Smooth muscle cell (in vitro differentiated cells): ENCODE measurements at regions not wholly inside any gene's neighbourhood (a gene's known extent, or its start where the extent isn't known, plus 50 kb on each side); places are given as distances from the start of the nearest gene placed in this dataset.

Source experiments
- DNase-seq: peaks from one replicate; lab custom pipeline; 2025; ENCODE audit not compliant: unreplicated experiment; lab: John Stamatoyannopoulos, UW
- H2AFZ ChIP-seq: fragments of 200-600 bp; sonication (generic); 2 replicates; pipeline ENCODE4 v1.6.0; 2016; ENCODE audit warnings: antibody characterized with exemption, low read depth, mild to moderate bottlenecking
- H3F3A ChIP-seq: fragments of 200-600 bp; sonication (generic); 2 replicates; pipeline ENCODE4 v1.6.0; 2017; ENCODE audit warnings: antibody characterized with exemption, low read depth
- H3K27ac ChIP-seq: fragments of 200-600 bp; sonication (generic); 2 replicates; pipeline ENCODE4 v1.5.1; 2016; ENCODE audit warnings: low read depth, mild to moderate bottlenecking
- H3K27me3 ChIP-seq: fragments of 200-600 bp; sonication (generic); 2 replicates; pipeline ENCODE4 v1.6.1; 2016; ENCODE audit warnings: low read depth, mild to moderate bottlenecking
- H3K36me3 ChIP-seq: fragments of 200-600 bp; sonication (generic); 2 replicates; pipeline ENCODE4 v1.5.1; 2016; ENCODE audit warnings: low read depth
- H3K4me1 ChIP-seq: fragments of 200-600 bp; sonication (generic); 2 replicates; pipeline ENCODE4 v1.5.1; 2016; ENCODE audit warnings: low read depth
- H3K4me2 ChIP-seq: fragments of 200-600 bp; sonication (generic); 2 replicates; pipeline ENCODE4 v1.6.0; 2016; ENCODE audit warnings: mild to moderate bottlenecking
- H3K4me3 ChIP-seq: fragments of 200-600 bp; sonication (generic); 2 replicates; pipeline ENCODE4 v1.5.1; 2016; ENCODE audit warnings: mild to moderate bottlenecking
- H3K79me2 ChIP-seq: fragments of 200-600 bp; sonication (generic); 2 replicates; pipeline ENCODE4 v1.6.0; 2016; ENCODE audit warnings: low read depth, mild to moderate bottlenecking
- H3K9ac ChIP-seq: fragments of 200-600 bp; sonication (generic); 2 replicates; pipeline ENCODE4 v1.6.0; 2016; ENCODE audit warnings: low read depth
- H3K9me3 ChIP-seq: fragments of 200-600 bp; sonication (generic); replicated peaks from 2 replicates; pipeline ENCODE4 v1.5.1; 2016; ENCODE audit warnings: low read depth
- H4K20me1 ChIP-seq: fragments of 200-600 bp; sonication (generic); 2 replicates; pipeline ENCODE4 v1.6.0; 2016; ENCODE audit warnings: low read depth
- CTCF ChIP-seq: fragments of 200-600 bp; sonication (generic); IDR thresholded peaks from 2 replicates; pipeline ENCODE4 v1.5.1; 2017; ENCODE audit warnings: borderline replicate concordance, mild to moderate bottlenecking, antibody characterized with exemption; ENCODE audit not compliant: insufficient read depth, poor library complexity, severe bottlenecking
- WGBS: methylation state at CpG from one replicate; pipeline ENCODE4 v1.1.7; 2016; ENCODE audit warnings: low lambda C conversion rate; 5-methylcytosine and 5-hydroxymethylcytosine counted together

GRCh38 chr17:34199932-34200534 lies 55.1 kb upstream of the CCL2 start:
- peaks cover 25% of the 10 kb centered on the region for H3K27me3 ChIP-seq
- 20% methylated on average over 8 of the region's 8 CpGs for WGBS
- H3K79me2 ChIP-seq = no peaks in the 10 kb centered on the region
- no peak overlapping the region for H3K4me2 ChIP-seq
- no peaks in the 10 kb centered on the region for H4K20me1 ChIP-seq
- no peaks in the 10 kb centered on the region for H3F3A ChIP-seq
- no peak overlapping the region for H3K4me3 ChIP-seq
- peak; percentile 19 for DNase-seq
- no peak overlapping the region for H3K27ac ChIP-seq
- TF ChIP-seq CTCF = peak; percentile 100
- no peaks in the 10 kb centered on the region for H3K9me3 ChIP-seq
- H2AFZ ChIP-seq = no peak overlapping the region
- no peaks in the 10 kb centered on the region for H3K36me3 ChIP-seq
- no peak overlapping the region for H3K9ac ChIP-seq
- no peaks in the 10 kb centered on the region for H3K4me1 ChIP-seq

- TF ChIP-seq CTCF = no peak
- H3K9me3 ChIP-seq = no peaks in the 10 kb centered on the region
- no peak overlapping the region for H3K4me2 ChIP-seq
- no peak overlapping the region for H3K27ac ChIP-seq
- no peak overlapping the region for H3K9ac ChIP-seq
- WGBS = 86% methylated on average over 1 of the region's 1 CpG
- H3K36me3 ChIP-seq = no peaks in the 10 kb centered on the region
- no peak overlapping the region for H3K4me3 ChIP-seq
- H3K79me2 ChIP-seq = no peaks in the 10 kb centered on the region
- no peaks in the 10 kb centered on the region for H3F3A ChIP-seq
- DNase-seq = no peak
- H4K20me1 ChIP-seq = no peaks in the 10 kb centered on the region
- H3K27me3 ChIP-seq = peaks cover 25% of the 10 kb centered on the region
- no peak overlapping the region for H2AFZ ChIP-seq
- no peaks in the 10 kb centered on the region for H3K4me1 ChIP-seq
Observed at GRCh38 chr17:34201225-34201624, 53.9 kb upstream of the CCL2 start.

GRCh38 chr17:34201767-34202166 lies 53.3 kb upstream of the CCL2 start:
- H3K4me1 ChIP-seq = no peaks in the 10 kb centered on the region
- H4K20me1 ChIP-seq = no peaks in the 10 kb centered on the region
- H3K9ac ChIP-seq = no peak overlapping the region
- no peaks in the 10 kb centered on the region for H3F3A ChIP-seq
- no peak overlapping the region for H2AFZ ChIP-seq
- no peaks in the 10 kb centered on the region for H3K9me3 ChIP-seq
- TF ChIP-seq CTCF = no peak
- peaks cover 25% of the 10 kb centered on the region for H3K27me3 ChIP-seq
- H3K4me2 ChIP-seq = no peak overlapping the region
- H3K36me3 ChIP-seq = no peaks in the 10 kb centered on the region
- WGBS = 85% methylated on average over 4 of the region's 4 CpGs
- no peaks in the 10 kb centered on the region for H3K79me2 ChIP-seq
- H3K27ac ChIP-seq = no peak overlapping the region
- H3K4me3 ChIP-seq = no peak overlapping the region
- DNase-seq = no peak

- H3K27ac ChIP-seq = no peak overlapping the region
- no peaks in the 10 kb centered on the region for H3K36me3 ChIP-seq
- H2AFZ ChIP-seq = no peak overlapping the region
- H4K20me1 ChIP-seq = no peaks in the 10 kb centered on the region
- peaks cover 13% of the 10 kb centered on the region for H3K27me3 ChIP-seq
- no peak overlapping the region for H3K4me3 ChIP-seq
- no peak overlapping the region for H3K4me2 ChIP-seq
- no peak overlapping the region for H3K9ac ChIP-seq
- no peak for DNase-seq
- no peaks in the 10 kb centered on the region for H3F3A ChIP-seq
- H3K9me3 ChIP-seq = no peaks in the 10 kb centered on the region
- H3K79me2 ChIP-seq = no peaks in the 10 kb centered on the region
- TF ChIP-seq CTCF = no peak
- 66% methylated on average over 4 of the region's 4 CpGs for WGBS
- no peaks in the 10 kb centered on the region for H3K4me1 ChIP-seq
Observed at GRCh38 chr17:34203018-34203638, 52.0 kb upstream of the CCL2 start.
